ENCODE measurements at regions not wholly inside any gene's neighbourhood (a gene's known extent, or its start where the extent isn't known, plus 50 kb on each side); places are given as distances from the start of the nearest gene placed in this dataset.

GRCh38 chr4:29970626-29971025 is 749.5 kb upstream of the PCDH7 start:
- TF ChIP-seq, protein P1, sequence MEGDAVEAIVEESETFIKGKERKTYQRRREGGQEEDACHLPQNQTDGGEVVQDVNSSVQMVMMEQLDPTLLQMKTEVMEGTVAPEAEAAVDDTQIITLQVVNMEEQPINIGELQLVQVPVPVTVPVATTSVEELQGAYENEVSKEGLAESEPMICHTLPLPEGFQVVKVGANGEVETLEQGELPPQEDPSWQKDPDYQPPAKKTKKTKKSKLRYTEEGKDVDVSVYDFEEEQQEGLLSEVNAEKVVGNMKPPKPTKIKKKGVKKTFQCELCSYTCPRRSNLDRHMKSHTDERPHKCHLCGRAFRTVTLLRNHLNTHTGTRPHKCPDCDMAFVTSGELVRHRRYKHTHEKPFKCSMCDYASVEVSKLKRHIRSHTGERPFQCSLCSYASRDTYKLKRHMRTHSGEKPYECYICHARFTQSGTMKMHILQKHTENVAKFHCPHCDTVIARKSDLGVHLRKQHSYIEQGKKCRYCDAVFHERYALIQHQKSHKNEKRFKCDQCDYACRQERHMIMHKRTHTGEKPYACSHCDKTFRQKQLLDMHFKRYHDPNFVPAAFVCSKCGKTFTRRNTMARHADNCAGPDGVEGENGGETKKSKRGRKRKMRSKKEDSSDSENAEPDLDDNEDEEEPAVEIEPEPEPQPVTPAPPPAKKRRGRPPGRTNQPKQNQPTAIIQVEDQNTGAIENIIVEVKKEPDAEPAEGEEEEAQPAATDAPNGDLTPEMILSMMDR (conservative IDR thresholded peaks at IDR 0.05), result peak; percentile 53
- TF ChIP-seq ZFX (IDR thresholded peaks at IDR 0.05), result no peak

Data from C4-2B (cell line).